ENCODE measurements at regions not wholly inside any gene's neighbourhood (a gene's known extent, or its start where the extent isn't known, plus 50 kb on each side); places are given as distances from the start of the nearest gene placed in this dataset.

GRCh38 chr16:11401161-11402050, 56.1 kb downstream of the RMI2 start:
- DNase-seq: no peak

GRCh38 chr16:11402051-11402744, 56.9 kb downstream of the RMI2 start:
- DNase-seq: no peak

- DNase-seq: no peak
Measured at GRCh38 chr16:11402745-11403533, 57.7 kb downstream of the RMI2 start.

GRCh38 chr16:11403534-11403795, 58.2 kb downstream of the RMI2 start:
- DNase-seq: no peak

GRCh38 chr16:11403920-11404319, 58.7 kb downstream of the RMI2 start:
- DNase-seq: no peak

GRCh38 chr16:11404603-11405002, 59.3 kb downstream of the RMI2 start:
- DNase-seq: no peak

GRCh38 chr16:11405331-11406176, 60.3 kb downstream of the RMI2 start:
- peak; percentile 13 for DNase-seq

- DNase-seq: no peak
Measured at GRCh38 chr16:11406177-11406560, 60.9 kb downstream of the RMI2 start.

GRCh38 chr16:11407047-11407982, 62.1 kb downstream of the RMI2 start:
- peak; percentile 61 for DNase-seq

GRCh38 chr16:11408216-11408615, 63.0 kb downstream of the RMI2 start:
- no peak for DNase-seq

GRCh38 chr16:11409398-11409797, 64.1 kb downstream of the RMI2 start:
- peak; percentile 48 for DNase-seq

- peak; percentile 20 for DNase-seq
Measured at GRCh38 chr16:11410376-11411058, 65.3 kb downstream of the RMI2 start.

- peak; percentile 13 for DNase-seq
Measured at GRCh38 chr16:11411059-11411550, 65.8 kb downstream of the RMI2 start.

GRCh38 chr16:11412175-11412904, 67.1 kb downstream of the RMI2 start:
- no peak for DNase-seq

- DNase-seq: no peak
Measured at GRCh38 chr16:11412965-11413887, 68.0 kb downstream of the RMI2 start.

GRCh38 chr16:11413907-11414595, 68.8 kb downstream of the RMI2 start:
- no peak for DNase-seq

GRCh38 chr16:11414815-11415775, 69.8 kb downstream of the RMI2 start:
- DNase-seq: no peak
